GM12865 (cell line): ENCODE measurements at regions not wholly inside any gene's neighbourhood (a gene's known extent, or its start where the extent isn't known, plus 50 kb on each side); places are given as distances from the start of the nearest gene placed in this dataset.

Experiments
- DNase-seq: peaks from one replicate; pipeline ENCODE4 v3.0.0; 2010; ENCODE audit warnings: low read depth
- H3K4me3 ChIP-seq: 2 replicates; pipeline ENCODE4 v1.5.1; 2011; ENCODE audit warnings: mild to moderate bottlenecking, low read depth, low read length, control low read depth
- TF ChIP-seq, protein P1 (sequence below): IDR thresholded peaks from 2 replicates; pipeline ENCODE4 v1.5.1; 2011; ENCODE audit warnings: low read length, control low read depth, low read depth, inconsistent platforms; ENCODE audit not compliant: insufficient read depth; ENCODE audit errors: missing control alignments

DNA sequence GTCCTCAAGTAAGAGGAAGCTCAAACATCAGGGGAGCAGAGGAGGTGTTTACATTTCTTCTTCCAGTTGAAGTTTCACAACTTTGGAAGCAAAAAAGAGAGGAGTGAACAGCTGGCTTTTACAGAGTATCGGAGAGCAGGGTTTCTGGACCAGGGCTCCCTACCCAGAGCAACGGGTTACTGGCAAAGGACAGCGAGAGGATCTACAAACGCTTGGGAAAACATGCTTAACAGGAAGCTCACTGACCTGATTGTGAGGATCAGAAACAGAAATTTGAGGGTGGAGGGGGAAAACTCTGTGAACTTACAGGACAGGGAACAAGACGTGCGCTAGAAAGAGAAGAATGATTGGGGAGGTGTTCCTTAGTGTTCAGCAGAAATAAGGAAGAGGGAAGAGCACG, 85.7 kb upstream of the TAB2 start:
- TF ChIP-seq, protein P1, sequence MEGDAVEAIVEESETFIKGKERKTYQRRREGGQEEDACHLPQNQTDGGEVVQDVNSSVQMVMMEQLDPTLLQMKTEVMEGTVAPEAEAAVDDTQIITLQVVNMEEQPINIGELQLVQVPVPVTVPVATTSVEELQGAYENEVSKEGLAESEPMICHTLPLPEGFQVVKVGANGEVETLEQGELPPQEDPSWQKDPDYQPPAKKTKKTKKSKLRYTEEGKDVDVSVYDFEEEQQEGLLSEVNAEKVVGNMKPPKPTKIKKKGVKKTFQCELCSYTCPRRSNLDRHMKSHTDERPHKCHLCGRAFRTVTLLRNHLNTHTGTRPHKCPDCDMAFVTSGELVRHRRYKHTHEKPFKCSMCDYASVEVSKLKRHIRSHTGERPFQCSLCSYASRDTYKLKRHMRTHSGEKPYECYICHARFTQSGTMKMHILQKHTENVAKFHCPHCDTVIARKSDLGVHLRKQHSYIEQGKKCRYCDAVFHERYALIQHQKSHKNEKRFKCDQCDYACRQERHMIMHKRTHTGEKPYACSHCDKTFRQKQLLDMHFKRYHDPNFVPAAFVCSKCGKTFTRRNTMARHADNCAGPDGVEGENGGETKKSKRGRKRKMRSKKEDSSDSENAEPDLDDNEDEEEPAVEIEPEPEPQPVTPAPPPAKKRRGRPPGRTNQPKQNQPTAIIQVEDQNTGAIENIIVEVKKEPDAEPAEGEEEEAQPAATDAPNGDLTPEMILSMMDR, result no peak
- no peak for DNase-seq
- H3K4me3 ChIP-seq, result no peak overlapping the region

DNA sequence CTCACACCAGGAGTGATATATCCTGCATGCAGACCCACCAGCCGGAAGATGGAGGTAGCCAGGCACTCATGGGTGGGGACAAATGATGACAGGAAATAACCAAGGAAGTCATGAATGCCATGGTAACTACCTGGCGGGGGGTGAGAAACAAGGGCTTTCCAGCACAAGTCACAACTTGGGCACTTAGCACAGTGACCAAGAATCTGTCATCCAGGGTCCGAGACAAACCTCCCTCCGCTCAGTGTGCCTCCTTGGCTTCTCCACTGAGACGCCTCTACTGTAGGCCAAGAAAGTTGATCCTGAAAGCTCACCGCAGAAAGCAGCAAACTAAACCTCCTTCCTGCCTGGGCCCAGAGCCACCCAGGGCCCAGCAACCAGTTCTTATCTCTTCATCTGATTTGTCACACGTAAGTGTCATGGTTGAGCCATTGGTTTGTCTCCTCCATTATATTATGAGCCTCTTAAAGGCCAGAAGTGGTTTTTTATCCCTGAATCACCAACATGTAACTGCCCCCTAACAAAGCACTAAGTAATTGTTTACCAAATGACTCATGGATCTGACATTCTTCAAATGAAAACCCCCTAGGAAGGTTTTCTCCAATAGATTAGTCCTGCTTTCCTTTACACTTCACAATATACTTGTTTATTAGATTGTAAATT, 84.3 kb upstream of the TAB2 start:
- TF ChIP-seq, protein P1, result no peak
- H3K4me3 ChIP-seq, result no peak overlapping the region
- no peak for DNase-seq

DNA sequence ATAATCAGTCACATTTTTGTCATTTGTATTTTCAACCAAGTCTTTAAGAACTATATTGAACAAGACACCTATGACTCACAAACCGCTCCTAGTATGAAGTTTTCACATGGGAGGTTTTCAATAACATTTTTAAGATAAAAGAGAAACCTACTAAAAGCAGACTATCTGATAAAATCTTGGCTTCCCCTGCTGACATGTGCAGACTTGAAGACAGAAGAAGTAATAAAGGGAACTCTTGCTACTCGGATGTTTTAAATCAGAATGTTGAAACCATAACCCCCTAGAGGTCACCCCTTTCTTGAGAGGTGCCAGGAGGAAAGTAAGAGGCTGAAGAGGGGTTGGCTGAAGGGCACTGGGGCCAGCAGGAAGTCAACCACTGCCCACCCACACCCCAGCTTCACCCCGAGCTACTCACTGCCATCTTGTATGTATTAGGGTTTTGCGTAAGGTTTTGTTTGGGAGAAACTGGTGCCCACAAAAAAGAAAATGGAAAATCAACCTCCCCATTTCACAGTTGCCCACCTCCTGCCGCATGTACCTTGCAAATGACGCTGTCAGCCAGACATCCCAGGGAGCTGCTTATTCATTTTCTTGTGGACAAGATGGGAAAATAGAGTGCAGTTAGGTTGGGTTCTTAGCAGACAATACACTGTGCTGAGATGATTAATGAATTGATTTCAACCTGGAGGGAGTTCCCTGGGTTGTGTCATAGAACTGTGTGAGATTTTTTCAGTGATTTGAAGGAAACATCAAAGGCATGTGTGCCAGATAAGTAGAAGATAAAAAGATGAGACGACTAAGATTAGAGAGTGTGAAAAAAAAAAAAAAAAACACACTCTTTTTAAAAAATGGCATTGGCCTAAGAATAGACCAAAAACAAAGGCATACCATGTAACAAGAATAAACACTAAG, 83.2 kb upstream of the TAB2 start:
- TF ChIP-seq, protein P1, result no peak
- no peak overlapping the region for H3K4me3 ChIP-seq
- DNase-seq, result no peak

DNA sequence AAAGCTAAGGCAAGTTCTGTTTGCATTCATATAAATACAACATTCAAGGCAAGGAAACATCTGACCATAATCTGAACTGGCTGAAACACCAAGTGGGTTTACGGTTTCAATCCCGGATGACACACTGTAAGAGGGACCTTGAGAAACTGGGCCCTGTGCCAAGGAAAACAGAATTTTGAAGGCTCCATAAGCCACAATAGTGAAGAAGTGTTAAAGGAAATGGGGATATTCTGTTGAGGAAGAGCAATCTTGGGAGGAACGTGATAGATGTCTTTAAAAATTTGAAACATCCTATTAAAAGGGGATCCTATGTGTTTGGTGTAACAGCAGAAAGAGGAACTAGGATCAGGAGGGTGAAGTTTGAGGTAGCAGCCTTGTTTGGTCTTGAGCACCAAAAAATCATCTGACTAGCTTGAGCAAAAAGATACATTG, 82.4 kb upstream of the TAB2 start:
- H3K4me3 ChIP-seq, result no peak overlapping the region
- TF ChIP-seq, protein P1, result no peak
- peak; percentile 72 for DNase-seq

DNA sequence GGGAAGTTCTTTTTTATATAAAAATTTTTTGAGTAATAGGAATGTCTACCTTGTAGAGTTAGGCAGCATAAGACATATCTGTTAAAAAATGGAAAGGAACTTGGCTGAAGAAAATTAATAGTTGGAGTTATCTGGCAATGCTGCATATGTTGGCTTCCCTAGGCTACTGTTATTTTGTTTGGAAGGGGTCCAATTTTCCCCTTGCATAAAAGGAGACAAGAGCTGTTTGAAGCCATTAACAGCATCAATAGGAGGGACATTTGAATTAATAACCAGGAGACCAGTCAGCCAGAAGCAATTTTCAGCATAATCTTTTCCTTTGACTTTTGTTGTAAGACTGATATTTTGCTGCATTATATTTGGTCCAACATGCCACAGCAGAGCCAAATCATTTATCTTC, 80.9 kb upstream of the TAB2 start:
- H3K4me3 ChIP-seq, result no peak overlapping the region
- TF ChIP-seq, protein P1, result no peak
- DNase-seq, result no peak

DNA sequence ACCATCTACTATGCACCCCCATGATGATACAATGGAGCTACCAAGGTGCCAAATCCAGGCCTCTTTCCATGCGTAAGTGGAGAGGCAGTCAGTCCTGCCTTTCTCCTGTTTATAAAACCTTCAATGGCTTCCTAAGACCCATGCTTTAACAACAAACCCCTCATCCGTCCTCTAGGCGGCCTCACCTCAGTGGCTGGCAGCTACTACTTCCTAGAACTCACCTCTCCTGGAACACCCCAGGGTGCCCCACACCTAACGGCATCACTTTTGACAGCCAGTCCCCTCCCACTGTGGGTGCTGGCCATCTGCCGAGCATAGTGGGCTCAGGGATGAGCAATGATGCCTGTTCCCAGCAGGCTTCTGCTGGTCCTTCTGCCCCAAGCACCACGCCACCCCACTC, 80.0 kb upstream of the TAB2 start:
- TF ChIP-seq, protein P1, result no peak
- DNase-seq, result no peak
- H3K4me3 ChIP-seq, result no peak overlapping the region
